HG03095 (cell line): ENCODE measurements at regions not wholly inside any gene's neighbourhood (a gene's known extent, or its start where the extent isn't known, plus 50 kb on each side); places are given as distances from the start of the nearest gene placed in this dataset.
"Not testable (repeated sequence)": the region's sequence is repeated elsewhere in the genome, so short reads cannot be mapped to it uniquely, and the experiment has no call there.

Experiments
- ATAC-seq: cut with Tn5 transposase; IDR thresholded peaks from one replicate; pipeline ENCODE4 v1.9.1; 2021; ENCODE audit warnings: moderate library complexity; ENCODE audit not compliant: unreplicated experiment

GRCh38 chr3:87503900-87504498 is 227.6 kb upstream of the POU1F1 start:
- peak; percentile 80 for ATAC-seq

DNA sequence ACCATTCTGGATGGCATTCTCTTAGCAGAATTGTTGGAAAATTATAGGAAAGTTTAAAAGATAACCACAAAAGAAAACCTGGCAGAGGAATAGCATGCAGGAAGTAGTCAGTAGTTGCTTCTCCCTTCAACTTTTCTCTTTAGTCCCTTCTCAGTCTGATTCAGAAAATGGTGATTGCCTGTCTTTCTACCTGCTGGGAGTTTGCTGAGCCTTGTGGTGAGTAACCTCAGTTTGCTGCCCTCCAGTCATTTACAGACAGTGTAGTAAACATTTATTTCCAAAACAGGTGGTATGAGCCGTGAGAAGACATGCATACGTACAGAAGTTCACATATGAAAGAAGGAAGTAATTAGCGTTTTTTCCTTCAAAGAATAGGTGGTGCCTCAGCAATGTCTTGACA is 224.7 kb upstream of the POU1F1 start:
- no peak for ATAC-seq

GRCh38 chr3:87498358-87499080 is 222.1 kb upstream of the POU1F1 start:
- ATAC-seq = no peak

DNA sequence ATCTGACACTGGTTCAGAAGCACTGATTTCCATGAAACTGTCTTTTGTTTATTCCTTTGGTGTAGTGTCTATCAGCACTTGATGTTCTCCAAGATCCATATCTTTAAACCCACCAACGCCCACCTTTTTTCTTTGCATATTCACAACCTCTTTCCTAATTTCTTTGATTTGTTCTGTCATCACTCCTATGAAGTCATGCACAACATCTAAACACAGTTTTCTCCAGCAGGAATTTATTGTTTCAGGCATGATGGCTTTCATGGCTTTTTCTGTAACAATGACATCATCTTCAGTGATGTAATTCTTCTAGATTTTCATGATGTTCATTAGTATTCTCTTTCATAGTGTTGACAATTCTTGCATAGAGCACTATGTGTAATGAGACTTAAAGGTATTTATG is 219.6 kb upstream of the POU1F1 start:
- ATAC-seq = no peak

- ATAC-seq = no peak
Observed at GRCh38 chr3:87494264-87494663, 217.9 kb upstream of the POU1F1 start.

DNA sequence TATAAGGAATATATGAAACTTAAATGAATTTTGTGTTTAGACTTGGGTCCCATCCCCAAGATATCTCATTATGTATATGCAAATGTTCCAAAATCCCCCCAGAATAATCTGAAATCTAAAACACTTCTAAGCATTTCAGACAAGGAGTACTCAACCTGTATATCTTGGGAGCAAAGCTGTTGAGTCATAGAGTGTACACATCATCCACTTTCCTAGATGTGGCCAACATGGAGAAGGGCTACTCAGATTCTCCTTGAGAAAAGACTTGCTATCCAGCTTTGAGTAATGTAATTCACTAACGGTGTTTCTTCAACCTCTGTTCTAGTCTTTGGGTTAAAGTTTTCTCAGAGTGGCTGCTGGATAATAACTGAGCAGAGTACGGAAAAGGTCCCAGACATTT is 215.5 kb upstream of the POU1F1 start:
- ATAC-seq = no peak

- ATAC-seq = no peak
Observed at GRCh38 chr3:87489892-87490291, 213.5 kb upstream of the POU1F1 start.

DNA sequence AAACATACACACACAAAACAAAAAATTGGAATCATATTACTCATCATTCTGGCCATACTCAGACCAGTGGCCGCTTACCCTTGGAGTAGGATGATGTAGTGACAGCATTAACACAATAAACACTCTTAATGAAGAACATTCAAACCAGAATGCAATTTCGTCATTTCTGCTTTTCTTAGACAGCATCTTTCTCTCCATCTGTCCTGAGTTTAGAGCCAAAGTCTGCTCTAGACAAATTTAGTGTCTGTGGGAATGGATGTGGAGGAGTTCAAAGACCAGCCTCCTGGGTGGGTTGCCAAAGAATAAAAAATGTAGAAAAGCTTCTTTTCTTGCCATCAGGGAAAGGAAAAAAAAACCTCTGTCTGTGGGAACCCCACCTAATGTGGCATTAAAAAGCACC is 212.4 kb upstream of the POU1F1 start:
- ATAC-seq = no peak

DNA sequence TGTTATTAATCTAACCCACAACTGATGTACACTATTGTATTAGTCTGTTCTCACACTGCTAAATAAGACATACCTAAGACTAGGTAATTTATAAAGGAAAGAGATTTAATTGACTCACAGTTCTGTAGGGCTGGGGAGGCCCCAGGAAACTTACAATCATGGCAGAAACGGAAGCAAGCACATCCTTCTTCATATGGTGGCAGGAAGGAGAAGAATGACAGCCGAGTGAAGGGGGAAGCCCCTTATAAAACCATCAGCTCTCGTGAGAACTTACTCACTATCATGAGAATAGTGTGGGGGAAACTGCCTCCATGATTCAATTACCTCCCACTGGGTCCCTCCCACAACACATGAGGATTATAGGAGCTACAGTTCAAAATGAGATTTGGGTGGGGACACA is 210.3 kb upstream of the POU1F1 start:
- ATAC-seq = not testable (repeated sequence)

GRCh38 chr3:87486115-87486514 is 209.7 kb upstream of the POU1F1 start:
- ATAC-seq = no peak

DNA sequence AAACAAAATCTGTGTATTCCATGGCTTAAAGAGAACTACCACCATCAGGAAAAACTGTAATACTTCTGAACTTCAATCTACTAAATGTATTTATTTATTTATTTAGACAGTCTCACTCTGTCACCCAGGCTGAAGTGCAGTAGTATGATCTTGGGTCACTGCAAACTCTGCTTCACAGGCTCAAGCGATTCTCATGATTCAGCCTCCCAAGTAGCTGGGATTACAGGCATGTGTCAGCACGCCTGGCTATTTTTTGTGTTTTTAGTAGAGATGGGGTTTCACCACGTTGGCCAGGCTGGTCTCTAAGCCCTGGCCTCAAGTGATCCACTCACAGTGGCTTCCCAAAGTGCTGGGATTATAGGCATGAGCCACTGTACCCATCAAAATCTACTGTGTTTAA is 202.3 kb upstream of the POU1F1 start:
- no peak for ATAC-seq

- ATAC-seq = no peak
Observed at GRCh38 chr3:87473944-87474343, 197.6 kb upstream of the POU1F1 start.

GRCh38 chr3:87468938-87469337 is 192.6 kb upstream of the POU1F1 start:
- no peak for ATAC-seq

- ATAC-seq = no peak
Observed at GRCh38 chr3:87468235-87468634, 191.9 kb upstream of the POU1F1 start.

DNA sequence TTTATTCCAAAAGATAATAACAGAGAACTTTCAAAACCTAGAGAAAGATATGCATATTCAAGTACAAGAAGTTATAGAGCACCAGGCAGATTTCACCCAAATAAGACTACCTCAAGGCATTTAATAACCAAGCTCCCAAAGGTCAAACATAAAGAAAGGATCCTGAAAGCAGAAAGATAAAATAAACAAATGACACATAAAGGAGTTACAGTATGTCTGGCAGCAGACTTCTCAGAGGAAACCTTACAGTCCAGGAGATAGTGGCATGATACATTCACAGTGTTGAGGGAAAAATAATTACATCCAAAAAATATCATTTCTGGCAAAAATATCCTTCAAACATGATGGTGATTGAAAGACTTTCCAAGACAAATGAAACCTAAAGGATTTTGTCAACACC is 185.8 kb upstream of the POU1F1 start:
- ATAC-seq = no peak

GRCh38 chr3:87461443-87461842 is 185.1 kb upstream of the POU1F1 start:
- no peak for ATAC-seq

DNA sequence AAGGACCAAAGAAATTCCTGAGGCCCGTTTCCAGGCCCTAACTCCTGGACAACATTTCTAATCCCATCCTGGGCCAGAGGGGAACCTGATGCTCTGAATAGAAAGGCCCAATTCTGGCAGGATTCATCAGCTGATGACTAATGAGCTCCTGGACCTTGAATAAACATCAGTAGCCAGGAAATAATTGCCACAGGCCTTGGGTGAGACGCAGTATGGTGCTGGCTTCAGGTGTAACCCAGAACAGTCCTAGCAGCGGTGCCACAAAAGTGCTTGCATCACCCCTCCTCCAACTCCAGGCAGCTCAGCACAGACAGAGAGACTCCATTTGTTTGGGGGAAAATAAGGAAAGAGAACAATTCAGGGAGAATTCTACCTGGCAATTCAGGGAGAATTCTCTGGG is 184.7 kb upstream of the POU1F1 start:
- ATAC-seq = no peak

- no peak for ATAC-seq
Observed at GRCh38 chr3:87448558-87448957, 172.2 kb upstream of the POU1F1 start.

GRCh38 chr3:87446849-87447387 is 170.5 kb upstream of the POU1F1 start:
- ATAC-seq = no peak

GRCh38 chr3:87442470-87442869 is 166.1 kb upstream of the POU1F1 start:
- ATAC-seq = no peak

DNA sequence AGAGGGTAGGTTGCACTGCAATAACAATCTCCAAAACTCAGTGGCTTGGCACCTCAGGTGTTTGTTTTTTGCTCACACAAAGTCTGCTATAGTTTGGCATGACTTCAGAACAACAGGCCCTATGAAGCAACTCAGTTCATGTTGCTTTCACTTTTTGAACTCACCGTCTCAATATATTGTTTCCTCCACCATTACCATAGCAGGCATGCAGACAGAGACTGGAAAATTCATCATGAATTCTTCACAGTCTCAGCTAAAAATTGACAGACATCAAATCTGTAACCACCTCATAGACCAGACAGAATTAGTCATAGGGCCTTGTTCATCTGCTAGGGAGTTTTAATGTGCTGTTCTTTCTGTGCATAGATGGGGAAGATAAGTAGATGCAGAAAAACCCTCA is 161.4 kb upstream of the POU1F1 start:
- ATAC-seq = no peak

GRCh38 chr3:87436781-87437543 is 160.6 kb upstream of the POU1F1 start:
- no peak for ATAC-seq
